OCI-LY3 (cell line): ENCODE measurements at regions not wholly inside any gene's neighbourhood (a gene's known extent, or its start where the extent isn't known, plus 50 kb on each side); places are given as distances from the start of the nearest gene placed in this dataset.

Experiments
- CTCF ChIP-seq: fragments of 200-600, 300-600 bp; sonication (generic); IDR thresholded peaks from 2 replicates; pipeline ENCODE4 v1.5.1; 2014; ENCODE audit warnings: antibody characterized with exemption, low read length, low read depth
- EZH2phosphoT487 ChIP-seq: fragments of 200-600 bp; shearing (Covaris generic); IDR thresholded peaks from 2 replicates; pipeline ENCODE4 v1.6.1; 2018; ENCODE audit warnings: antibody characterized with exemption, mixed run types, low read depth

GRCh38 chr11:88434333-88434976, 96.9 kb upstream of the CTSC start:
- TF ChIP-seq CTCF (peak; percentile 98), EZH2phosphoT487 (no peak)
